HG03280 (cell line): ENCODE measurements at regions not wholly inside any gene's neighbourhood (a gene's known extent, or its start where the extent isn't known, plus 50 kb on each side); places are given as distances from the start of the nearest gene placed in this dataset.
"Not testable (repeated sequence)": the region's sequence is repeated elsewhere in the genome, so short reads cannot be mapped to it uniquely, and the experiment has no call there.

Experiments
- ATAC-seq: cut with Tn5 transposase; IDR thresholded peaks from one replicate; pipeline ENCODE4 v1.9.1; 2021; ENCODE audit warnings: mild to moderate bottlenecking, moderate library complexity; ENCODE audit not compliant: unreplicated experiment

- not testable (repeated sequence) for ATAC-seq
These were observed 54.1 kb upstream of the USP14 start for GRCh38 chr18:104264-104663.

GRCh38 chr18:105161-106053 lies 53.0 kb upstream of the USP14 start:
- ATAC-seq, result not testable (repeated sequence)

- not testable (repeated sequence) for ATAC-seq
These were observed 52.1 kb upstream of the USP14 start for GRCh38 chr18:106054-106851.

GRCh38 chr18:106868-107384 lies 51.4 kb upstream of the USP14 start:
- not testable (repeated sequence) for ATAC-seq

GRCh38 chr18:107464-107863 lies 50.9 kb upstream of the USP14 start:
- not testable (repeated sequence) for ATAC-seq

- ATAC-seq, result peak; percentile 44
These were observed 50.3 kb upstream of the USP14 start for GRCh38 chr18:107947-108664.
